Colon (tissue), 2 donors: ENCODE measurements at regions not wholly inside any gene's neighbourhood (a gene's known extent, or its start where the extent isn't known, plus 50 kb on each side); places are given as distances from the start of the nearest gene placed in this dataset.

ENCODE experiments used
- FAIRE-seq: peaks from 2 replicates; lab custom pipeline; 2012; peaks lifted over from hg19 to GRCh38; lab: Jason Lieb, UNC
- donor health status: control.
- donor health status: control.

GRCh38 chr3:137204409-137204808 lies 246.6 kb downstream of the IL20RB start:
- FAIRE-seq, result no peak

- no peak for FAIRE-seq
These were observed 247.7 kb downstream of the IL20RB start for GRCh38 chr3:137205394-137206045.

- FAIRE-seq, result no peak
These were observed 249.8 kb downstream of the IL20RB start for GRCh38 chr3:137207616-137208015.

- FAIRE-seq, result no peak
These were observed 259.9 kb downstream of the IL20RB start for GRCh38 chr3:137217733-137218132.

- FAIRE-seq, result no peak
These were observed 262.1 kb downstream of the IL20RB start for GRCh38 chr3:137219801-137220445.

- no peak for FAIRE-seq
These were observed 265.0 kb downstream of the IL20RB start for GRCh38 chr3:137222736-137223225.

GRCh38 chr3:137224464-137224863 lies 266.7 kb downstream of the IL20RB start:
- FAIRE-seq, result no peak

GRCh38 chr3:137242836-137243400 lies 285.1 kb downstream of the IL20RB start:
- no peak for FAIRE-seq

GRCh38 chr3:137246491-137246890 lies 288.7 kb downstream of the IL20RB start:
- no peak for FAIRE-seq

- no peak for FAIRE-seq
These were observed 291.6 kb downstream of the IL20RB start for GRCh38 chr3:137249311-137249940.

- no peak for FAIRE-seq
These were observed 301.3 kb downstream of the IL20RB start for GRCh38 chr3:137259089-137259488.

- FAIRE-seq, result no peak
These were observed 301.9 kb downstream of the IL20RB start for GRCh38 chr3:137259701-137260100.

GRCh38 chr3:137264071-137264820 lies 306.5 kb downstream of the IL20RB start:
- FAIRE-seq, result no peak

- FAIRE-seq, result no peak
These were observed 307.1 kb downstream of the IL20RB start for GRCh38 chr3:137264843-137265330.

- no peak for FAIRE-seq
These were observed 325.1 kb downstream of the IL20RB start for GRCh38 chr3:137282871-137283270.

GRCh38 chr3:137285924-137286323 lies 328.1 kb downstream of the IL20RB start:
- no peak for FAIRE-seq

- no peak for FAIRE-seq
These were observed 335.3 kb downstream of the IL20RB start for GRCh38 chr3:137293086-137293485.

- no peak for FAIRE-seq
These were observed 336.4 kb downstream of the IL20RB start for GRCh38 chr3:137294139-137294538.

- no peak for FAIRE-seq
These were observed 337.1 kb downstream of the IL20RB start for GRCh38 chr3:137294839-137295238.

- no peak for FAIRE-seq
These were observed 337.6 kb downstream of the IL20RB start for GRCh38 chr3:137295336-137295735.

- no peak for FAIRE-seq
These were observed 338.3 kb downstream of the IL20RB start for GRCh38 chr3:137296116-137296515.

- FAIRE-seq, result no peak
These were observed 340.0 kb downstream of the IL20RB start for GRCh38 chr3:137297770-137298169.
